ENCODE measurements at regions not wholly inside any gene's neighbourhood (a gene's known extent, or its start where the extent isn't known, plus 50 kb on each side); places are given as distances from the start of the nearest gene placed in this dataset.

DNA sequence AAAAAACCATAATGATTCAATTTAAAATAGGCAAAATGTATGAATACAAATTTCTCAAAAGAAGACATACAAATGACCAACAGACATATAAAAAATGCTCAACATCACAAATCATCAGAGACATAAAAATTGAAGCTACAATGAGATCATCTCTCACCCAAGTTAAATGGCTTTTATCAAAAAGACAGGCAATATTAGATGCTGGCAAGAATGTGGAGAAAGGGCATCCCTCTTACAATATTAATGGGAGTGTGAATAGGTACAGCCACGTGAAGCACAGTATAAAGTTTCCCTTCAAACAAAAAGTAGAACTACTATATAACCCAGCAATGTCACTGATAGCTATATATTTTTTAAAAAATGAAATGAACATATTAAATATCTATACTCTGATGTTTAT is 1481.7 kb downstream of the AMY1C start:
- H3K27me3 ChIP-seq (replicated peaks in 1 of 2; ENCODE audit: control insufficient read depth in 2 of 2, insufficient read depth in 2 of 2, low read length in 1 of 2): no peaks in the 10 kb centered on the region
- H4K20me1 ChIP-seq (ENCODE audit: control insufficient read depth, insufficient read depth): no peaks in the 10 kb centered on the region
- H3K79me2 ChIP-seq (ENCODE audit: control insufficient read depth, insufficient read depth, low read length): no peaks in the 10 kb centered on the region
- DNase-seq (ENCODE audit: low read depth, low spot score) (no peak), ATAC-seq (no peak), FAIRE-seq (no peak)
- no peak overlapping the region for H3K27ac ChIP-seq (ENCODE audit: control insufficient read depth, insufficient read depth)
- ChIA-PET POLR2A (no interaction called here), RAD21 (ENCODE audit: unreplicated experiment) (no interaction called here), SMC1A (ENCODE audit: uncharacterized antibody, unreplicated experiment) (no interaction called here), CTCF (no interaction called here)
- in situ Hi-C loops (cut with MboI): no loop called here
- no peak overlapping the region for H3K4me2 ChIP-seq (ENCODE audit: control insufficient read depth, insufficient read depth)
- no peak overlapping the region for H3K9ac ChIP-seq (ENCODE audit: control insufficient read depth, insufficient read depth, low read length)
- H3K4me1 ChIP-seq (ENCODE audit: control insufficient read depth, insufficient read depth, low read length): no peaks in the 10 kb centered on the region
- H3K4me3 ChIP-seq: no peak overlapping the region
- intact Hi-C loops (cut with micrococcal nuclease; ENCODE audit: unreplicated experiment): no loop called here
- H3K36me3 ChIP-seq (ENCODE audit: control insufficient read depth in 2 of 2, insufficient read depth in 2 of 2, low read length in 1 of 2): no peaks in the 10 kb centered on the region
- 0% methylated on average over 1 of the region's 1 CpG for WGBS (ENCODE audit: insufficient coverage, insufficient replicate concordance, low lambda C conversion rate, missing lambda C conversion rate)
- no peaks in the 10 kb centered on the region for H3K9me3 ChIP-seq (replicated peaks; ENCODE audit: control insufficient read depth, insufficient read depth, low read length)
- TF ChIP-seq, protein P1, sequence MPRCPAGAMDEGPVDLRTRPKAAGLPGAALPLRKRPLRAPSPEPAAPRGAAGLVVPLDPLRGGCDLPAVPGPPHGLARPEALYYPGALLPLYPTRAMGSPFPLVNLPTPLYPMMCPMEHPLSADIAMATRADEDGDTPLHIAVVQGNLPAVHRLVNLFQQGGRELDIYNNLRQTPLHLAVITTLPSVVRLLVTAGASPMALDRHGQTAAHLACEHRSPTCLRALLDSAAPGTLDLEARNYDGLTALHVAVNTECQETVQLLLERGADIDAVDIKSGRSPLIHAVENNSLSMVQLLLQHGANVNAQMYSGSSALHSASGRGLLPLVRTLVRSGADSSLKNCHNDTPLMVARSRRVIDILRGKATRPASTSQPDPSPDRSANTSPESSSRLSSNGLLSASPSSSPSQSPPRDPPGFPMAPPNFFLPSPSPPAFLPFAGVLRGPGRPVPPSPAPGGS (IDR thresholded peaks at IDR 0.05; ENCODE audit: borderline replicate concordance, insufficient read depth, low read depth, low read length, poor library complexity, severe bottlenecking): no peak
- TF ChIP-seq MTA2 (IDR thresholded peaks at IDR 0.05; ENCODE audit: low read depth) (no peak), MXI1 (IDR thresholded peaks at IDR 0.05; ENCODE audit: low read depth, low read length) (no peak), ASH2L (IDR thresholded peaks at IDR 0.05; ENCODE audit: borderline replicate concordance, low read depth) (no peak), SKIL (IDR thresholded peaks at IDR 0.05; ENCODE audit: low read depth, poor library complexity, severe bottlenecking) (no peak), TCF7 (IDR thresholded peaks at IDR 0.05; ENCODE audit: borderline replicate concordance) (no peak), NBN (IDR thresholded peaks at IDR 0.05) (no peak), ZNF217 (IDR thresholded peaks at IDR 0.05) (no peak), MLLT1 (IDR thresholded peaks at IDR 0.05) (no peak), POU2F2 (IDR thresholded peaks at IDR 0.05; ENCODE audit: borderline replicate concordance, low read depth, low read length) (no peak), ZNF207 (IDR thresholded peaks at IDR 0.05; ENCODE audit: borderline replicate concordance) (no peak), ZBTB4 (CRISPR knock-in tag; IDR thresholded peaks at IDR 0.05) (no peak)
- TF ChIP-seq, protein P2, sequence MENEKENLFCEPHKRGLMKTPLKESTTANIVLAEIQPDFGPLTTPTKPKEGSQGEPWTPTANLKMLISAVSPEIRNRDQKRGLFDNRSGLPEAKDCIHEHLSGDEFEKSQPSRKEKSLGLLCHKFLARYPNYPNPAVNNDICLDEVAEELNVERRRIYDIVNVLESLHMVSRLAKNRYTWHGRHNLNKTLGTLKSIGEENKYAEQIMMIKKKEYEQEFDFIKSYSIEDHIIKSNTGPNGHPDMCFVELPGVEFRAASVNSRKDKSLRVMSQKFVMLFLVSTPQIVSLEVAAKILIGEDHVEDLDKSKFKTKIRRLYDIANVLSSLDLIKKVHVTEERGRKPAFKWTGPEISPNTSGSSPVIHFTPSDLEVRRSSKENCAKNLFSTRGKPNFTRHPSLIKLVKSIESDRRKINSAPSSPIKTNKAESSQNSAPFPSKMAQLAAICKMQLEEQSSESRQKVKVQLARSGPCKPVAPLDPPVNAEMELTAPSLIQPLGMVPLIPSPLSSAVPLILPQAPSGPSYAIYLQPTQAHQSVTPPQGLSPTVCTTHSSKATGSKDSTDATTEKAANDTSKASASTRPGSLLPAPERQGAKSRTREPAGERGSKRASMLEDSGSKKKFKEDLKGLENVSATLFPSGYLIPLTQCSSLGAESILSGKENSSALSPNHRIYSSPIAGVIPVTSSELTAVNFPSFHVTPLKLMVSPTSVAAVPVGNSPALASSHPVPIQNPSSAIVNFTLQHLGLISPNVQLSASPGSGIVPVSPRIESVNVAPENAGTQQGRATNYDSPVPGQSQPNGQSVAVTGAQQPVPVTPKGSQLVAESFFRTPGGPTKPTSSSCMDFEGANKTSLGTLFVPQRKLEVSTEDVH (IDR thresholded peaks at IDR 0.05; ENCODE audit: low read depth, partially characterized antibody): no peak
- BruUV-seq (replicated peaks): no TSS peak
- H2AFZ ChIP-seq (ENCODE audit: control insufficient read depth, low read depth, low read length): no peak overlapping the region

Measured in GM12878 (cell line).